Osteocyte (in vitro differentiated cells): ENCODE measurements at regions not wholly inside any gene's neighbourhood (a gene's known extent, or its start where the extent isn't known, plus 50 kb on each side); places are given as distances from the start of the nearest gene placed in this dataset.

Source experiments
- DNase-seq: peaks from one replicate; pipeline ENCODE4 v3.0.0; 2021; ENCODE audit warnings: mixed read lengths; ENCODE audit not compliant: unreplicated experiment; ENCODE audit errors: extremely low spot score
- H3K27ac Mint-ChIP-seq: one replicate; pipeline ENCODE4 v1.8.0; 2021; ENCODE audit warnings: mild to moderate bottlenecking, mixed read lengths; ENCODE audit not compliant: unreplicated experiment
- H3K27me3 Mint-ChIP-seq: one replicate; pipeline ENCODE4 v1.8.0; 2021; ENCODE audit warnings: mixed read lengths; ENCODE audit not compliant: unreplicated experiment
- H3K36me3 Mint-ChIP-seq: one replicate; pipeline ENCODE4 v1.8.0; 2021; ENCODE audit warnings: mixed read lengths; ENCODE audit not compliant: unreplicated experiment
- H3K4me1 Mint-ChIP-seq: one replicate; pipeline ENCODE4 v1.8.0; 2021; ENCODE audit warnings: mixed read lengths; ENCODE audit not compliant: unreplicated experiment
- H3K4me3 Mint-ChIP-seq: one replicate; pipeline ENCODE4 v1.8.0; 2021; ENCODE audit warnings: mild to moderate bottlenecking, moderate library complexity, mixed read lengths; ENCODE audit not compliant: unreplicated experiment
- H3K9me3 Mint-ChIP-seq: one replicate; pipeline ENCODE4 v1.8.0; 2021; ENCODE audit warnings: mixed read lengths; ENCODE audit not compliant: unreplicated experiment
- TF ChIP-seq, protein P1 (sequence below): fragments of 200-600 bp; sonication (generic); IDR thresholded peaks from 2 replicates; pipeline ENCODE4 v1.5.0; 2021; ENCODE audit warnings: antibody characterized with exemption, mild to moderate bottlenecking, moderate library complexity

- H3K36me3 Mint-ChIP-seq, result no peaks in the 10 kb centered on the region
- TF ChIP-seq, protein P1, sequence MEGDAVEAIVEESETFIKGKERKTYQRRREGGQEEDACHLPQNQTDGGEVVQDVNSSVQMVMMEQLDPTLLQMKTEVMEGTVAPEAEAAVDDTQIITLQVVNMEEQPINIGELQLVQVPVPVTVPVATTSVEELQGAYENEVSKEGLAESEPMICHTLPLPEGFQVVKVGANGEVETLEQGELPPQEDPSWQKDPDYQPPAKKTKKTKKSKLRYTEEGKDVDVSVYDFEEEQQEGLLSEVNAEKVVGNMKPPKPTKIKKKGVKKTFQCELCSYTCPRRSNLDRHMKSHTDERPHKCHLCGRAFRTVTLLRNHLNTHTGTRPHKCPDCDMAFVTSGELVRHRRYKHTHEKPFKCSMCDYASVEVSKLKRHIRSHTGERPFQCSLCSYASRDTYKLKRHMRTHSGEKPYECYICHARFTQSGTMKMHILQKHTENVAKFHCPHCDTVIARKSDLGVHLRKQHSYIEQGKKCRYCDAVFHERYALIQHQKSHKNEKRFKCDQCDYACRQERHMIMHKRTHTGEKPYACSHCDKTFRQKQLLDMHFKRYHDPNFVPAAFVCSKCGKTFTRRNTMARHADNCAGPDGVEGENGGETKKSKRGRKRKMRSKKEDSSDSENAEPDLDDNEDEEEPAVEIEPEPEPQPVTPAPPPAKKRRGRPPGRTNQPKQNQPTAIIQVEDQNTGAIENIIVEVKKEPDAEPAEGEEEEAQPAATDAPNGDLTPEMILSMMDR, result no peak
Measured at GRCh38 chr21:20698585-20698984, 299.6 kb upstream of the NCAM2 start.

GRCh38 chr21:20701235-20701634 is 297.0 kb upstream of the NCAM2 start:
- no peaks in the 10 kb centered on the region for H3K27me3 Mint-ChIP-seq
- no peak for DNase-seq
- H3K27ac Mint-ChIP-seq, result no peak overlapping the region
- TF ChIP-seq, protein P1, result no peak
- no peak overlapping the region for H3K4me3 Mint-ChIP-seq
- no peaks in the 10 kb centered on the region for H3K4me1 Mint-ChIP-seq
- H3K9me3 Mint-ChIP-seq, result no peaks in the 10 kb centered on the region
- no peaks in the 10 kb centered on the region for H3K36me3 Mint-ChIP-seq

More at GRCh38 chr21:20698585-20698984, 299.6 kb upstream of the NCAM2 start:
- no peak overlapping the region for H3K4me3 Mint-ChIP-seq
- no peaks in the 10 kb centered on the region for H3K9me3 Mint-ChIP-seq
- no peaks in the 10 kb centered on the region for H3K27me3 Mint-ChIP-seq
- no peaks in the 10 kb centered on the region for H3K4me1 Mint-ChIP-seq
- DNase-seq, result no peak
- no peak overlapping the region for H3K27ac Mint-ChIP-seq

- H3K27ac Mint-ChIP-seq, result no peak overlapping the region
- H3K4me3 Mint-ChIP-seq, result no peak overlapping the region
- no peaks in the 10 kb centered on the region for H3K4me1 Mint-ChIP-seq
- DNase-seq, result no peak
- TF ChIP-seq, protein P1, result no peak
- no peaks in the 10 kb centered on the region for H3K27me3 Mint-ChIP-seq
- no peaks in the 10 kb centered on the region for H3K9me3 Mint-ChIP-seq
- no peaks in the 10 kb centered on the region for H3K36me3 Mint-ChIP-seq
Measured at GRCh38 chr21:20703112-20703767, 295.0 kb upstream of the NCAM2 start.

- Mint-ChIP-seq H3K4me1 (peaks cover 16% of the 10 kb centered on the region), H3K4me3 (no peak overlapping the region), H3K36me3 (peaks cover 1% of the 10 kb centered on the region), H3K27ac (peak overlapping the region; percentile 83), H3K27me3 (no peaks in the 10 kb centered on the region), H3K9me3 (peaks cover 11% of the 10 kb centered on the region)
- no peak for DNase-seq
- TF ChIP-seq, protein P1, result no peak
Measured at GRCh38 chr21:20720623-20721022, 277.6 kb upstream of the NCAM2 start.

- Mint-ChIP-seq H3K27me3 (no peaks in the 10 kb centered on the region), H3K36me3 (peaks cover 1% of the 10 kb centered on the region), H3K9me3 (peaks cover 11% of the 10 kb centered on the region), H3K27ac (peak overlapping the region; percentile 83), H3K4me3 (no peak overlapping the region), H3K4me1 (peaks cover 16% of the 10 kb centered on the region)
- DNase-seq, result no peak
- TF ChIP-seq, protein P1, result no peak
Measured at GRCh38 chr21:20721151-20721550, 277.1 kb upstream of the NCAM2 start.
